Neuronal stem cell (in vitro differentiated cells): ENCODE measurements at regions not wholly inside any gene's neighbourhood (a gene's known extent, or its start where the extent isn't known, plus 50 kb on each side); places are given as distances from the start of the nearest gene placed in this dataset.

Source experiments
- DNase-seq: peaks from one replicate; pipeline ENCODE4 v3.0.0-alpha.2; 2013; ENCODE audit warnings: low spot score
- H2AFZ ChIP-seq: one replicate; pipeline ENCODE4 v1.6.1; 2013; ENCODE audit warnings: mild to moderate bottlenecking, low read length, inconsistent platforms
- H2AK5ac ChIP-seq: 2 replicates; pipeline ENCODE4 v1.6.1; 2013; ENCODE audit warnings: low read depth, mild to moderate bottlenecking, inconsistent platforms, low read length, moderate library complexity, mixed read lengths
- H2BK120ac ChIP-seq: 2 replicates; pipeline ENCODE4 v1.6.1; 2013; ENCODE audit warnings: low read depth, mild to moderate bottlenecking, inconsistent platforms, low read length, moderate library complexity, mixed read lengths
- H2BK12ac ChIP-seq: one replicate; pipeline ENCODE4 v1.6.1; 2013; ENCODE audit warnings: low read length, inconsistent platforms
- H2BK15ac ChIP-seq: 2 replicates; pipeline ENCODE4 v1.6.1; 2013; ENCODE audit warnings: mild to moderate bottlenecking, low read length, inconsistent platforms, mixed read lengths
- H2BK5ac ChIP-seq: one replicate; pipeline ENCODE4 v1.6.1; 2013; ENCODE audit warnings: inconsistent platforms, mild to moderate bottlenecking, low read length, moderate library complexity
- H3K14ac ChIP-seq: one replicate; pipeline ENCODE4 v1.6.1; 2013; ENCODE audit warnings: low read length, inconsistent platforms
- H3K18ac ChIP-seq: 2 replicates; pipeline ENCODE4 v1.6.1; 2013; ENCODE audit warnings: low read length, inconsistent platforms
- H3K23ac ChIP-seq: 2 replicates; pipeline ENCODE4 v1.6.1; 2013; ENCODE audit warnings: low read depth, mild to moderate bottlenecking, mixed read lengths, low read length, inconsistent platforms; ENCODE audit not compliant: poor library complexity
- H3K27ac ChIP-seq: replicated peaks from 3 replicates; pipeline ENCODE4 v1.5.1; 2013; ENCODE audit warnings: low read length, inconsistent platforms
- H3K27me3 ChIP-seq, 3 experiments: 2 replicates each; pipeline ENCODE4 v1.6.1; 2013; ENCODE audit warnings: low read length in 3 of 3, mild to moderate bottlenecking in 2 of 3, inconsistent platforms in 1 of 3, low read depth in 1 of 3, mixed read lengths in 1 of 3, moderate library complexity in 1 of 3; ENCODE audit not compliant: control insufficient read depth in 3 of 3, insufficient read depth in 3 of 3
- H3K36me3 ChIP-seq, 2 donors: replicated peaks in 1 of 2; 2 replicates each; pipeline ENCODE4 v1.6.1; 2013; ENCODE audit warnings: low read length in 2 of 2; ENCODE audit not compliant: control insufficient read depth in 2 of 2, insufficient read depth in 2 of 2
- H3K4ac ChIP-seq: 2 replicates; pipeline ENCODE4 v1.6.1; 2013; ENCODE audit warnings: inconsistent platforms, mild to moderate bottlenecking, low read length, moderate library complexity
- H3K4me1 ChIP-seq, 2 donors: 1 replicate in 1 of 2; 2 replicates in 1 of 2; pipeline ENCODE4 v1.6.1; 2013; ENCODE audit warnings: low read length in 2 of 2, low read depth in 1 of 2; ENCODE audit not compliant: control insufficient read depth in 2 of 2, insufficient read depth in 1 of 2
- H3K4me2 ChIP-seq: one replicate; pipeline ENCODE4 v1.6.1; 2013; ENCODE audit warnings: mild to moderate bottlenecking, low read length, inconsistent platforms; ENCODE audit not compliant: insufficient read depth, poor library complexity, severe bottlenecking
- H3K4me3 ChIP-seq, 2 donors: 2 replicates each; pipeline ENCODE4 v1.5.1; 2013; ENCODE audit warnings: low read length in 2 of 2, mild to moderate bottlenecking in 2 of 2, inconsistent platforms in 1 of 2, moderate library complexity in 1 of 2
- H3K79me1 ChIP-seq: one replicate; pipeline ENCODE4 v1.6.1; 2013; ENCODE audit warnings: low read depth, mild to moderate bottlenecking, inconsistent platforms, low read length, moderate library complexity
- H3K9ac ChIP-seq: one replicate; pipeline ENCODE4 v1.6.1; 2013; ENCODE audit warnings: mild to moderate bottlenecking, low read depth, low read length, inconsistent platforms; ENCODE audit not compliant: poor library complexity
- H3K9me3 ChIP-seq, 2 donors: replicated peaks in 1 of 2; 2 replicates each; pipeline versions ENCODE3 to v1.6.1; 2013; ENCODE audit warnings: low read length in 2 of 2, mild to moderate bottlenecking in 2 of 2, inconsistent platforms in 1 of 2, low read depth in 1 of 2, mixed read lengths in 1 of 2, moderate library complexity in 1 of 2; ENCODE audit not compliant: control insufficient read depth in 2 of 2, insufficient read depth in 1 of 2
- H4K8ac ChIP-seq: one replicate; pipeline ENCODE4 v1.6.1; 2013; ENCODE audit warnings: low read depth, mild to moderate bottlenecking, inconsistent platforms, low read length, moderate library complexity
- H4K91ac ChIP-seq: one replicate; pipeline ENCODE4 v1.6.1; 2013; ENCODE audit warnings: low read length, low read depth, mild to moderate bottlenecking, inconsistent platforms; ENCODE audit not compliant: poor library complexity
- WGBS, 2 donors: extraction: QIAGEN DNeasy Blood & Tissue Kit; methylation state at CpG; one replicate each; pipeline ENCODE4 v1.1.7; 2013; ENCODE audit warnings: missing lambda C conversion rate in 2 of 2, mixed read lengths in 1 of 2; ENCODE audit not compliant: insufficient read length in 2 of 2, insufficient replicate concordance in 1 of 2; ENCODE audit errors: extremely low coverage in 2 of 2; 5-methylcytosine and 5-hydroxymethylcytosine counted together

DNA sequence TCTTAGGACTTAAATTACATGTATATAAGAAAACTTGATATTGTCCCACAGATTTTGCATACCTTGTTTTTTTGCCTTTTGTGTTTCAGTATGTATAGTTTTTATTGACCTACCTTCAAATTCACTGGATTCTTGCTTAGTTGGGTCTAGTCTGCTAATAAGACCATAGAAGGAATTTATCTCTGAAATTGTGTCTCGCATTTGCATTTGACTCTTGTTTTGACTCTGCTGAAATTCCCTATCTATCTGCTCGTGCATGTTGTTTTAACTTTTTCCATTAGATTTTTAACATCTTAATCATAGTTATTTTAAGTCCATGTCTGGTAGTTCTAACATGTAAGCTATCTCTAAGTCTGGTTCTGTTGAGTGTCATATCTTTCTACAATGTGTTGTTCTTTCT is 163.9 kb downstream of the SCP2D1 start:
- WGBS, 2 donors = no CpG with 5 or more reads among the region's 2 CpGs
- no peak overlapping the region for H4K8ac ChIP-seq

GRCh38 chr20:18978311-18978710 is 164.7 kb downstream of the SCP2D1 start:
- H2AFZ ChIP-seq = no peak overlapping the region
- H2BK120ac ChIP-seq = no peak overlapping the region
- no peaks in the 10 kb centered on the region for H3K36me3 ChIP-seq
- no peak overlapping the region for H3K4me2 ChIP-seq
- no peak overlapping the region for H3K4me3 ChIP-seq
- no peak overlapping the region for H4K91ac ChIP-seq
- no peak overlapping the region for H3K9ac ChIP-seq
- no peak overlapping the region for H4K8ac ChIP-seq
- no peaks in the 10 kb centered on the region for H3K4me1 ChIP-seq
- H3K9me3 ChIP-seq = no peaks in the 10 kb centered on the region
- no CpG with 5 or more reads among the region's 2 CpGs for WGBS, 2 donors
- no peaks in the 10 kb centered on the region for H3K79me1 ChIP-seq
- no peak overlapping the region for H2BK12ac ChIP-seq
- no peak overlapping the region for H2AK5ac ChIP-seq
- no peaks in the 10 kb centered on the region for H3K27me3 ChIP-seq
- H2BK5ac ChIP-seq = no peak overlapping the region
- no peak for DNase-seq
- H3K14ac ChIP-seq = no peak overlapping the region
- no peak overlapping the region for H3K23ac ChIP-seq
- H3K4ac ChIP-seq = no peak overlapping the region
- H3K27ac ChIP-seq = no peak overlapping the region
- H3K18ac ChIP-seq = no peak overlapping the region
- H2BK15ac ChIP-seq = no peak overlapping the region

More for the DNA sequence above, 163.9 kb downstream of the SCP2D1 start:
- Histone ChIP-seq H2BK12ac (no peak overlapping the region), H2AK5ac (no peak overlapping the region), H3K9ac (no peak overlapping the region), H3K23ac (no peak overlapping the region), H3K36me3 (no peaks in the 10 kb centered on the region), H2BK5ac (no peak overlapping the region), H3K27me3 (no peaks in the 10 kb centered on the region), H3K4me1 (no peaks in the 10 kb centered on the region), H3K79me1 (no peaks in the 10 kb centered on the region), H2BK120ac (no peak overlapping the region), H3K27ac (no peak overlapping the region), H3K4me2 (no peak overlapping the region), H3K18ac (no peak overlapping the region), H3K4me3 (no peak overlapping the region), H3K9me3 (no peaks in the 10 kb centered on the region), H2AFZ (no peak overlapping the region), H3K4ac (no peak overlapping the region), H2BK15ac (no peak overlapping the region), H3K14ac (no peak overlapping the region), H4K91ac (no peak overlapping the region)
- DNase-seq = no peak

GRCh38 chr20:18979132-18979531 is 165.5 kb downstream of the SCP2D1 start:
- Histone ChIP-seq H3K14ac (no peak overlapping the region), H3K18ac (no peak overlapping the region), H2BK120ac (no peak overlapping the region), H3K27ac (no peak overlapping the region), H2AFZ (no peak overlapping the region), H2BK15ac (no peak overlapping the region), H4K8ac (no peak overlapping the region), H3K4ac (no peak overlapping the region), H3K23ac (no peak overlapping the region), H3K9ac (no peak overlapping the region), H2BK12ac (no peak overlapping the region), H3K4me3 (no peak overlapping the region), H2BK5ac (no peak overlapping the region), H3K9me3 (no peaks in the 10 kb centered on the region), H2AK5ac (no peak overlapping the region), H3K4me2 (no peak overlapping the region), H3K36me3 (no peaks in the 10 kb centered on the region), H3K4me1 (no peaks in the 10 kb centered on the region), H3K79me1 (no peaks in the 10 kb centered on the region), H4K91ac (no peak overlapping the region), H3K27me3 (no peaks in the 10 kb centered on the region)
- DNase-seq = no peak
- no CpG with 5 or more reads among the region's 1 CpG for WGBS, 2 donors

GRCh38 chr20:18981962-18982539 is 168.5 kb downstream of the SCP2D1 start:
- Histone ChIP-seq H3K18ac (no peak overlapping the region), H2BK12ac (no peak overlapping the region), H3K4me2 (no peak overlapping the region), H3K36me3 (no peaks in the 10 kb centered on the region), H3K27ac (no peak overlapping the region), H3K14ac (peak overlapping the region; percentile 1), H3K27me3 (no peaks in the 10 kb centered on the region), H3K79me1 (no peaks in the 10 kb centered on the region), H2AFZ (no peak overlapping the region), H3K4me1 (no peaks in the 10 kb centered on the region), H3K23ac (no peak overlapping the region), H2BK120ac (no peak overlapping the region), H3K9me3 (no peaks in the 10 kb centered on the region), H4K8ac (no peak overlapping the region), H2AK5ac (no peak overlapping the region), H2BK15ac (no peak overlapping the region), H3K9ac (no peak overlapping the region), H4K91ac (no peak overlapping the region), H2BK5ac (no peak overlapping the region), H3K4ac (no peak overlapping the region), H3K4me3 (no peak overlapping the region)
- no CpG with 5 or more reads among the region's 5 CpGs for WGBS, 2 donors
- no peak for DNase-seq
